IMR-90 (cell line): ENCODE measurements at regions not wholly inside any gene's neighbourhood (a gene's known extent, or its start where the extent isn't known, plus 50 kb on each side); places are given as distances from the start of the nearest gene placed in this dataset.

Experiments used
- ATAC-seq: fragments of 200-7000 bp; cut with Tn5 transposase; 2 replicates; pipeline ENCODE4 v1.9.1; 2020; ENCODE audit warnings: low read depth, mild to moderate bottlenecking, moderate library complexity
- BruUV-seq: library from RNA; stranded (reverse); fragments of 400-500 nt; replicated peaks from 2 replicates; lab custom pipeline; 2021; lab: Mats Ljungman, UMichigan
- CTCF ChIA-PET: fragments of 300-600 bp; formaldehyde crosslinking; extraction: SDS; loops from one replicate; lab custom pipeline; 2021; ENCODE audit warnings: antibody characterized with exemption; lab: Yijun Ruan, JAX
- POLR2A ChIA-PET: fragments of 300-600 bp; sonication (Branson Sonifier 250); formaldehyde crosslinking; loops from one replicate; lab custom pipeline; 2022; ENCODE audit warnings: antibody characterized with exemption; ENCODE audit not compliant: unreplicated experiment; lab: Charles Lee
- DNase-seq: peaks from one replicate; pipeline ENCODE4 v3.0.0; 2013
- H2AFZ ChIP-seq: replicated peaks from 2 replicates; pipeline ENCODE3; 2013; ENCODE audit warnings: low read length, mild to moderate bottlenecking; ENCODE audit not compliant: poor library complexity
- H2AK5ac ChIP-seq: 2 replicates; pipeline ENCODE4 v1.6.1; 2013; ENCODE audit warnings: low read depth, low read length, inconsistent platforms
- H2AK9ac ChIP-seq: replicated peaks from 2 replicates; pipeline ENCODE3; 2013; ENCODE audit warnings: mild to moderate bottlenecking, low read depth, low read length, moderate library complexity; ENCODE audit not compliant: poor library complexity
- H2BK120ac ChIP-seq: 2 replicates; pipeline ENCODE4 v1.6.1; 2013; ENCODE audit warnings: low read depth, low read length, inconsistent platforms
- H2BK15ac ChIP-seq: 3 replicates; pipeline ENCODE4 v1.6.1; 2013; ENCODE audit warnings: low read depth, low read length, inconsistent platforms
- H2BK20ac ChIP-seq: 2 replicates; pipeline ENCODE4 v1.6.1; 2013; ENCODE audit warnings: low read depth, mild to moderate bottlenecking, inconsistent platforms, low read length, moderate library complexity
- H2BK5ac ChIP-seq: 2 replicates; pipeline ENCODE4 v1.6.1; 2013; ENCODE audit warnings: mild to moderate bottlenecking, low read depth, low read length, inconsistent platforms; ENCODE audit not compliant: poor library complexity, severe bottlenecking
- H3K14ac ChIP-seq: replicated peaks from 2 replicates; pipeline ENCODE4 v1.6.1; 2013; ENCODE audit warnings: low read depth, low read length, inconsistent platforms
- H3K18ac ChIP-seq: 2 replicates; pipeline ENCODE4 v1.6.1; 2013; ENCODE audit warnings: low read depth, low read length, control low read depth
- H3K23ac ChIP-seq: 2 replicates; pipeline ENCODE4 v1.6.1; 2013; ENCODE audit warnings: low read depth, low read length, inconsistent platforms
- H3K27ac ChIP-seq: 2 replicates; pipeline ENCODE4 v1.5.1; 2013; ENCODE audit warnings: mild to moderate bottlenecking, control low read depth, low read length; ENCODE audit not compliant: insufficient read depth
- H3K27me3 ChIP-seq: 2 replicates; pipeline ENCODE4 v1.6.1; 2013; ENCODE audit warnings: low read length; ENCODE audit not compliant: control insufficient read depth, insufficient read depth
- H3K36me3 ChIP-seq: 2 replicates; pipeline ENCODE4 v1.6.1; 2013; ENCODE audit warnings: low read length, mixed read lengths; ENCODE audit not compliant: control insufficient read depth, insufficient read depth
- H3K4ac ChIP-seq: 2 replicates; pipeline ENCODE4 v1.6.1; 2013; ENCODE audit warnings: low read depth, low read length, inconsistent platforms
- H3K4me1 ChIP-seq: 2 replicates; pipeline ENCODE4 v1.6.1; 2013; ENCODE audit warnings: low read length, mixed read lengths; ENCODE audit not compliant: control insufficient read depth, insufficient read depth
- H3K4me2 ChIP-seq: 2 replicates; pipeline ENCODE4 v1.6.1; 2013; ENCODE audit warnings: low read depth, mild to moderate bottlenecking, control low read depth, low read length, moderate library complexity
- H3K4me3 ChIP-seq: 2 replicates; pipeline ENCODE4 v1.5.1; 2013; ENCODE audit warnings: low read depth, mild to moderate bottlenecking, control low read depth, low read length, moderate library complexity; ENCODE audit not compliant: insufficient read depth
- H3K56ac ChIP-seq: 2 replicates; pipeline ENCODE4 v1.6.1; 2013; ENCODE audit warnings: low read length, inconsistent platforms; ENCODE audit not compliant: insufficient read depth; ENCODE audit errors: extremely low read depth
- H3K79me1 ChIP-seq, 2 experiments: 2 replicates each; pipeline ENCODE4 v1.6.1; 2013; ENCODE audit warnings: low read length in 2 of 2, inconsistent platforms in 1 of 2, low read depth in 1 of 2
- H3K9ac ChIP-seq: 2 replicates; pipeline ENCODE4 v1.6.1; 2013; ENCODE audit warnings: low read depth, low read length, control low read depth
- H3K9me1 ChIP-seq: 2 replicates; pipeline ENCODE4 v1.6.1; 2013; ENCODE audit warnings: low read length, inconsistent platforms; ENCODE audit not compliant: insufficient read depth
- H3K9me3 ChIP-seq: 2 replicates; pipeline ENCODE4 v1.6.1; 2013; ENCODE audit warnings: low read length; ENCODE audit not compliant: control insufficient read depth, insufficient read depth
- H4K20me1 ChIP-seq: 2 replicates; pipeline ENCODE4 v1.6.1; 2013; ENCODE audit warnings: low read length, inconsistent platforms; ENCODE audit not compliant: insufficient read depth
- H4K5ac ChIP-seq: 2 replicates; pipeline ENCODE4 v1.6.1; 2013; ENCODE audit warnings: mild to moderate bottlenecking, low read depth, low read length, control low read depth
- H4K8ac ChIP-seq, 2 experiments: 2 replicates each; pipeline ENCODE4 v1.6.1; 2013; ENCODE audit warnings: low read depth in 2 of 2, low read length in 2 of 2, control low read depth in 1 of 2, inconsistent platforms in 1 of 2
- H4K91ac ChIP-seq: 2 replicates; pipeline ENCODE4 v1.6.1; 2013; ENCODE audit warnings: low read depth, low read length, inconsistent platforms; ENCODE audit not compliant: insufficient read depth
- CEBPB ChIP-seq: IDR thresholded peaks from 2 replicates; pipeline ENCODE4 v1.6.1; 2012; ENCODE audit warnings: low read depth, low read length, improper control_type of control experiment
- CHD1 ChIP-seq: IDR thresholded peaks from 2 replicates; pipeline ENCODE4 v1.6.1; 2012; ENCODE audit warnings: low read depth, low read length, improper control_type of control experiment
- ELK1 ChIP-seq: fragments of 150-350 bp; IDR thresholded peaks from 2 replicates; pipeline ENCODE4 v1.6.1; 2016; ENCODE audit warnings: low read depth, mild to moderate bottlenecking, low read length, moderate library complexity, borderline replicate concordance
- FOS ChIP-seq: fragments of 150-350 bp; IDR thresholded peaks from 2 replicates; pipeline ENCODE4 v1.6.1; 2016; ENCODE audit warnings: low read depth, low read length
- MXI1 ChIP-seq: IDR thresholded peaks from 2 replicates; pipeline ENCODE4 v1.6.1; 2012; ENCODE audit warnings: low read depth, mild to moderate bottlenecking, low read length, moderate library complexity, borderline replicate concordance
- POLR2A ChIP-seq: IDR thresholded peaks from 2 replicates; pipeline ENCODE4 v1.6.1; 2012; ENCODE audit warnings: mild to moderate bottlenecking, low read depth, low read length
- RCOR1 ChIP-seq: IDR thresholded peaks from 2 replicates; pipeline ENCODE4 v1.6.1; 2012; ENCODE audit warnings: mild to moderate bottlenecking, low read length, improper control_type of control experiment; ENCODE audit not compliant: insufficient replicate concordance
- WGBS, 2 experiments: methylation state at CpG; one replicate each; pipeline versions ENCODE4 v1.1.5 to v1.1.7; 2013; ENCODE audit warnings: missing lambda C conversion rate in 2 of 2; ENCODE audit not compliant: insufficient read length in 1 of 2; ENCODE audit errors: extremely low coverage in 2 of 2; 5-methylcytosine and 5-hydroxymethylcytosine counted together
- dilution Hi-C: fragments of 300-500 bp; cut with HindIII; formaldehyde crosslinking; loops from one replicate; pipeline ENCODE4 v1.14.3; 2018; ENCODE audit warnings: low sequenced_read_pairs; ENCODE audit not compliant: unreplicated experiment
- in situ Hi-C: fragments of 300-500 bp; cut with MboI; formaldehyde crosslinking; loops from 3 replicates; pipeline ENCODE4 v1.14.3; 2019; ENCODE audit warnings: low sequenced_read_pairs, inconsistent platforms, mixed read lengths
- intact Hi-C: fragments of 100-400 bp; cut with micrococcal nuclease; formaldehyde crosslinking; loops from 2 replicates; pipeline ENCODE4 v1.10.0; 2022

DNA sequence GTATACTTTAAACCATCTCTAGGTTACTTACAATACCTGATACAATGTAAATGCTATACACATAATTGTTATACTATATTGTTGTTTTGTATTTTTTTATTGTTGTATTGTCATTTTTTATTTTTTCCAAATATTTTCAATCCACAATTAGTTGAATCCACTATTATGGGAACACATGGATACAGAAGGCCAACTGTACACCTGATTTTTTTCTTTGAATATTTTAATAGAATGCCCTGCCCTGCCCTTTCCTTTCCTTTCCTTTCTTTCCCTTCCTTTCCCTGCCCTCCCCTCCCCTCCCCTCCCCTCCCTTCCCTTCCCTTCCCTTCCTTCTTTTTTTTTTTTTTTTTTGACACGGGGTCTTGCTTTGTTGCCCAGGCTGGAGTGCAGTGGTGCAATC, 120.2 kb downstream of the SLC4A3 start:
- intact Hi-C loops = no loop called here
- H3K79me1 ChIP-seq = no peaks in the 10 kb centered on the region
- in situ Hi-C loops = no loop called here
- H4K8ac ChIP-seq = no peak overlapping the region
- H4K91ac ChIP-seq = no peak overlapping the region
- no peak overlapping the region for H3K4me2 ChIP-seq
- no peak overlapping the region for H3K56ac ChIP-seq
- H3K9me1 ChIP-seq = no peaks in the 10 kb centered on the region
- H3K27ac ChIP-seq = no peak overlapping the region
- TF ChIP-seq CHD1 = no peak
- no peak for TF ChIP-seq RCOR1
- no peak for TF ChIP-seq POLR2A
- no peak for TF ChIP-seq FOS
- no peak for TF ChIP-seq ELK1
- TF ChIP-seq CEBPB = no peak
- no peak for TF ChIP-seq MXI1
- no peak overlapping the region for H2BK20ac ChIP-seq
- no peak overlapping the region for H2AK5ac ChIP-seq
- no peak overlapping the region for H3K14ac ChIP-seq
- WGBS, 2 experiments = no CpG with 5 or more reads among the region's 1 CpG
- H3K4me1 ChIP-seq = no peaks in the 10 kb centered on the region
- dilution Hi-C loops = no loop called here
- no peak for ATAC-seq
- H2AFZ ChIP-seq = no peak overlapping the region
- no peak overlapping the region for H3K4ac ChIP-seq
- H3K23ac ChIP-seq = no peak overlapping the region
- H4K5ac ChIP-seq = no peak overlapping the region
- no peak for DNase-seq
- no peak overlapping the region for H2BK15ac ChIP-seq
- BruUV-seq = no TSS peak
- CTCF ChIA-PET = no interaction called here
- no peak overlapping the region for H3K9ac ChIP-seq
- H2AK9ac ChIP-seq = no peak overlapping the region
- POLR2A ChIA-PET = no interaction called here
- H3K18ac ChIP-seq = no peak overlapping the region
- no peaks in the 10 kb centered on the region for H4K20me1 ChIP-seq
- no peak overlapping the region for H2BK120ac ChIP-seq
- H3K36me3 ChIP-seq = no peaks in the 10 kb centered on the region
- no peaks in the 10 kb centered on the region for H3K9me3 ChIP-seq
- H2BK5ac ChIP-seq = no peak overlapping the region
- H3K4me3 ChIP-seq = no peak overlapping the region
- H3K27me3 ChIP-seq = peaks cover 21% of the 10 kb centered on the region
